ENCODE measurements at regions not wholly inside any gene's neighbourhood (a gene's known extent, or its start where the extent isn't known, plus 50 kb on each side); places are given as distances from the start of the nearest gene placed in this dataset.

GRCh38 chr15:69629631-69630161, 177.1 kb downstream of the RPLP1 start:
- no peak for ATAC-seq

DNA sequence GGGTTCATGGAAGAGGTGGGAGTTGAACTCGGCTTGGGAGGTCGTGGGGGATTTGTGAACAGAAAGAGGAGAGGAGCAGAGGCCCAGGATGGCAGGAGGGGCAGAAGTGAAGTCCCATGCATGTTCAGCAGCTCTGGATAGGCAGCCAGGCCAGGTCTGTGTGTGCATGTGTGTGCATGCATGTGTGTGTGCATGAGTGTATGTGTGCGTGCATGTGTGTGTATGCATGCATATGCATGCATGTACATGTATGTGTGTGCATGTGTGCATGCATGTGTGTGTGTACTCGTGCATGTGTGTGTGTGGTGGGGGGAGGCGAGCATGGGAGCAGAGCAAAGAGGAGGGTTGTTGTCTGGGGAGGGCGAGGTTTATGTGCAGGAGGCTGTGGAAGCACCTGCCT, 178.4 kb downstream of the RPLP1 start:
- intact Hi-C loops (cut with DNase I): no loop called here
- no peak for ATAC-seq

More at GRCh38 chr15:69629631-69630161, 177.1 kb downstream of the RPLP1 start:
- DNase-seq (ENCODE audit: missing footprints): no peak
- intact Hi-C loops (cut with DNase I): no loop called here

DNA sequence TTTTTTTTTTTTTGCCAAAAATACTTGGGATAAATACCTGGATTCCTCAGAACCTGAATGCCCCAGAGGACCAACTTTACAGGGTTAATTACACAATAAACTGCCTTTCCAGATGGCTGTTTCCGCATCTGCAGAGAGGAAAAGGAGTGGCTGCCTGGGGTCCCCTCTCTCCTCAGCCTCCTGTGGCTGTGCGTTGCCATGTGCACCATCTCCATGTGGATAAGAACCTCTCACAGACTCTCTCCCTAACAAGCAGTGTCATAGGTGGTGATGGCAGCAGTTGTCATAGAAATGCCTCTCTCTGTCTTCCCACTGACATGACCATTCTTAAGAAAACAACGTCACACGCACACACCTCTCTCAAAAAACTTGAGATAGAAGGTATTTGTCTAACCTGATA, 179.4 kb downstream of the RPLP1 start:
- ATAC-seq (no peak), DNase-seq (ENCODE audit: missing footprints) (no peak)
- intact Hi-C loops (cut with DNase I): no loop called here

More for the DNA sequence above, 178.4 kb downstream of the RPLP1 start:
- no peak for DNase-seq (ENCODE audit: missing footprints)

DNA sequence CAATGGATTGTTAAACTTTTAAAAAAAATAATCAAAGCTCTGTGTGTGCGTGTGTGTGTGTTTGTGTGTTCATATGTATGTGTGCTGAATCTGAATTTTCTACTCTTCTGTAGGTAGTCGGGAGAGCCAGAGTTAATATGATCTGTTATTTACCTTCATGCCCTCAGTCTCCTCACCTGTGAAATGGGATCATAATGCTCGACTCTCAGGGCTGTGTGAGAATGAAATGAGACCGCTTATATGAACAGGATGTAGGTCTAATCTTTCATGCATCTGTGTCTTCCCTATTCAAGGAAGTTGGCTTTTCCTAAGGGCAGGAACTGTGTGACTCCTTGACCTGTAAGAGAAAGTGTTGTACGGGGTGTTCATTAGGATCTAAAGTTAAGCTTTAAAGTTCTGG, 182.2 kb downstream of the RPLP1 start:
- DNase-seq (ENCODE audit: missing footprints) (no peak), ATAC-seq (no peak)
- intact Hi-C loops (cut with DNase I): no loop called here

DNA sequence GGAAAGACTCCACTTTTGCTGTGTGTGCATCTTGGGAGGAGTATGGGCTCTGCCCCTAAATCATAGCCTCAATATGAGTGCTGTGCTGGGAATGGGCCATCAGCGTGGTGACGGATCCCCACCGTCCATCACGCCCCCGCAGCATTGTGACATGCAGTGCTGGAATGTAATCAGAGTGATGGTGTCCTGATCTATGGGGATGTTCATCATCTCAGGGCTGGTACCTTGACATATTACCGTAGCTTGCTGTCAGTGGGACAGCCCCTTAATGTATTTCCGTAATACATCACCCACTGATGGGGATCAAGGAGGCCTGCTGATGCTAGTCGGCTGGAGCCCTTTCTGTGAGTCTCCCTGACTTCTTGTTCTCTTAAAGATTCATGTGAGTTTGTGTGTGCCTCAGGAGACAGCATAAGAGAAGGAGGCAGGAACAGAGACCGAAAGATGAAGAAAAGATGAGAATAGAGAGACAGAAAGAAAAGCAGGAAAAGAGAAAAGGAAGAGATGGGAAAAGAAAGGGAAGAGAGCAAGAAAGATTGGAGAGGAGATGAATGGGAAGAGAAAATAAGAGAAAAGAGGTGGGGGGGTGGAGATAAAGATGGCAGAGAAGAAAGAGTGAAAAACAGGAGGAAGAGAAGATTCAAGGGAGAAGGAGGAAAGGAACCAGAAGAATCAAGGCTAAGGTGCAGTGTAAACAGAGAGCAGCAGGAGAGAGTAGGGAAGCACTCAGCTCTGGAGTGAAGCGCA, 183.7 kb downstream of the RPLP1 start:
- ATAC-seq (no peak), DNase-seq (ENCODE audit: missing footprints) (no peak)
- intact Hi-C loops (cut with DNase I): no loop called here

- intact Hi-C loops (cut with DNase I): no loop called here
- no peak for DNase-seq (ENCODE audit: missing footprints)
Observed at GRCh38 chr15:69637818-69638217, 185.2 kb downstream of the RPLP1 start.

DNA sequence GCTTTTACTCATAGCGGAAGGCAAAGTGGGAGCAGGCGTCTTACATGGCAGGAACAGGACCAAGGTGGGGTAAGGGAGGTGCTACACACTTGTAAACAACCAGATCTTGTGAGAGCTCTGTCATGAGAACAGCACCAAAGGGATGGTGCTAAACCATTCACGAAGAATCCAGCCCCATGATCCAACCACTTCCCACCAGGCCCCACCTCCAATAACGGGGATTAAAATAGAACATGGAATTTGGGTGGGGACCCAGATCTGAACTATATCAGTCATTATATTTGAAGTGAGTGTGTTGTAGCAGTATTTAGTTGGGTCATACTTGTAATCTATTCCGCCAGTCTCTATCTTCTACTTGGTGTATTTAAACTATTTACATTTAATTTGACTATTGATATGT, 190.9 kb downstream of the RPLP1 start:
- ATAC-seq (no peak), DNase-seq (ENCODE audit: missing footprints) (no peak)
- intact Hi-C loops (cut with DNase I): no loop called here

More at GRCh38 chr15:69637818-69638217, 185.2 kb downstream of the RPLP1 start:
- no peak for ATAC-seq

DNA sequence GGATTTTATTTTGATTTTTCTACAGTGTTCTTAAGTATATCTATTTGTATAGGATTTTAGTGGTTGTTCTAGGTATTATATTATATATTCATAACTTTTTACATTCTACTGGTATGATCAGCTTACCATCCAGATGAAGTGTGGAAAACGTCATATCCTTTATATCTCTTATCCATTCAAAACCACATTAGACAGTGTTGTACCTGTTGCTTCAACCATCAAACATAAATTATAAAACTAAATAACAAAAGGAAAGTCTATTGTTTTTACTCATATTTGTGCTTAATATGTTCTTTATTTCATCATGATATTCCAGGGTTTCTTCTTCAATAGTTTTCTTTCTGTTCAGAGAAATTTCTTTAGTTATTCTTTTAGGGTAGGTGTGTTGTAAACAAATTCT, 191.4 kb downstream of the RPLP1 start:
- DNase-seq (ENCODE audit: missing footprints) (no peak), ATAC-seq (no peak)
- intact Hi-C loops (cut with DNase I): no loop called here

DNA sequence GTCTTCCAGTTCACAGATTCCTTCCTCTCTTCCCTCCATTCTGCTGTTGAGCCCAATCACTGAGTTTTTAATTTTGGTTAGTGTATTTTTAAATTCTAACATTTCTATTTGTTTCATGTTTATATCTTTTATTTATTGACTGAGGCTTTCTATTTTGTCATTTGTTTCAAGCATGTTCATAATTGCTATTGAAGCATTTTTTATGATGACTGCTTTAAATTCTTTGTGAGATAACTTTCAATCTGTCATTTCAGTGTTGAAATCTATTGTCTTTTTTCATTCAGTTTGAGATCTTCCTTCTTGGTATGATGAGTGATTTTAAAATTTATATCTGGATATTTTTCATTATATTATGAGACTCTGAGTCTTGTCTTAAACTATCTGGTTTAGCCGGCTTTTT, 192.3 kb downstream of the RPLP1 start:
- intact Hi-C loops (cut with DNase I): no loop called here
- ATAC-seq (no peak), DNase-seq (ENCODE audit: missing footprints) (no peak)

DNA sequence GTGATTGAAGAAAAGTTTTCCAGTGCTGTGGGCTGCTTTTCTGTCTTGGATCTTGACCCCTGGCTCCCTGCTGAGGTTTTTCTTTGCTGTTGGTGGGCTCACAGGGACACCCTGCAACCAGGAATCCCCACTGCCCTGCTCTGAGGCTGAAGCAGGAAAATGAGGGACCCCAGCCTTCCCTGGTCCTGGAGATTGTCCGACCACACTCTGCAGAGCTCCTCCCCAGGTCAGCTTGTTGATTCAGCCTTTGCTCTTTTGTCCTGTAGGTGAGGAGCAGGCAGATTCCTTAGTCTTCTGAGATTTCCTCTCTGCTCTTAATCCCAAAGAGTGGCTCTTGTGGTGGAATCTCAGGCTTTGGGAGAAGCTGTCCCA, 194.5 kb downstream of the RPLP1 start:
- intact Hi-C loops (cut with DNase I): no loop called here
- DNase-seq (ENCODE audit: missing footprints) (no peak), ATAC-seq (no peak)

- no peak for ATAC-seq
- no peak for DNase-seq (ENCODE audit: missing footprints)
- intact Hi-C loops (cut with DNase I): no loop called here
Observed at GRCh38 chr15:69648212-69648611, 195.6 kb downstream of the RPLP1 start.

- DNase-seq (ENCODE audit: missing footprints): no peak
- ATAC-seq: no peak
- intact Hi-C loops (cut with DNase I): no loop called here
Observed at GRCh38 chr15:69648775-69649735, 196.4 kb downstream of the RPLP1 start.

DNA sequence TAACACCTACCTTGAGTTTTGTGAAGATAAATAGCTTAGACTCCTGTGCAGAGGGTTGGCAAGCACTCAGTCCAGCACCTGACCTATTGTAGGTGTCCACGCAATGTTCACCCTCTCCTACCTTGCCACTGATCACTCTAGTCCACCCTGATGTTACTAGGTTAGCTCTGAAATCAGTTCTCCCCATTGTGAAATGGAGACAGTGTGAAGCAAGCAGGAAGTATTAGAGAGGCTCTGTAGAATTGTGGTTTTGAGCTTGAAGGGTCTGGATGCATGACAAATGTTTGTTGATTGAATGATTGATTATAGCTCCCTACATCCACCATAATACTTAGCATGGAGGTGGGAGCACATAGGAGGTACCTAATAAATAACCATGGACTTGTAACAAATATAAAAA, 199.7 kb downstream of the RPLP1 start:
- no peak for ATAC-seq
- intact Hi-C loops (cut with DNase I): no loop called here

DNA sequence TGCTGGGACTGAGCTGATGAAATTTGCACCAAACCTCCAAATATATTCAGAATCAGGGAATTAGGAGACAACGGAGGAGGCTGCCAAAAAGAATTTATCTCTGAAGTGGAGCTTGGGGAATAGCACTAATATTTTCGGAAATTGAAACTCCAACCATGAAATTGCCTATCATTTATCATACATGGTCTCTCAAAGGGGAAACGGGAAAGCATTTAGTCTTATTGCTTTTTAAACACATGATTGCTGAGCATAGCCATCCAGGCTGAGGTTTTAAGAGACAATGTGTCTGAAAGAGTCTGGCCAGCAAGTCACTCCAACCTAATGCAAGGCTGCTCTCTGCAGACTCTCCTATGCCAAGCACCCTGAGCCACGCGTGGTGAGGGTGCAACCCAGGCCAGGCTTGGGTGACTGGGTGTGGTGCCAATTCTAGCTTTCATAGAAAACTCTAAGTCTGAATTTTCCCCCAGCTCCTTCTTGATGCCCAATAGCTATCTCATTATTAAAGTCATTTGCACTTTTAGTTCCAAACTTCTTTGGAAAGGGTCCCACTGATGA, 200.2 kb downstream of the RPLP1 start:
- ATAC-seq: no peak
- intact Hi-C loops (cut with DNase I): no loop called here
- DNase-seq (ENCODE audit: missing footprints): no peak

More for the DNA sequence above, 199.7 kb downstream of the RPLP1 start:
- DNase-seq (ENCODE audit: missing footprints): no peak

DNA sequence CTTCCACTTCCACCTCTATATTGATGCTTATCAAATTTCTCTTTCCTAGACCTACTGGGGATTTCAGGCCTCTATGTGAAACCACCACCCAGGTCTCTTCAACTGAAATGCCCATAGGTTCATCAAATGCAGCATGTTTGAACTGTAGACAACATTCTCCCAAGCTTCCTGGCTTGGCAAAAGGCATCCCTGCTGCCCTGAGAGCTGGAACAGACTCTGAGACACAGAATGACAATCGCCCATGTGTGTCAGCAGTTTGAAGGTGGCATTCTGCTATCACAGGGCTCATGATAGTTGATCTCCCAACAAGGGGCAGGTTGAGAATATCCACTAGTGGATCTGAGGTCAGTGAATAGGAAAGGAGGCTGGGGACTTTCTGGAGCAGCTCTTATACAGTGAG, 200.7 kb downstream of the RPLP1 start:
- intact Hi-C loops (cut with DNase I): no loop called here
- ATAC-seq (no peak), DNase-seq (ENCODE audit: missing footprints) (no peak)

- no peak for DNase-seq (ENCODE audit: missing footprints)
- ATAC-seq: no peak
- intact Hi-C loops (cut with DNase I): no loop called here
Observed at GRCh38 chr15:69653846-69654245, 201.2 kb downstream of the RPLP1 start.

DNA sequence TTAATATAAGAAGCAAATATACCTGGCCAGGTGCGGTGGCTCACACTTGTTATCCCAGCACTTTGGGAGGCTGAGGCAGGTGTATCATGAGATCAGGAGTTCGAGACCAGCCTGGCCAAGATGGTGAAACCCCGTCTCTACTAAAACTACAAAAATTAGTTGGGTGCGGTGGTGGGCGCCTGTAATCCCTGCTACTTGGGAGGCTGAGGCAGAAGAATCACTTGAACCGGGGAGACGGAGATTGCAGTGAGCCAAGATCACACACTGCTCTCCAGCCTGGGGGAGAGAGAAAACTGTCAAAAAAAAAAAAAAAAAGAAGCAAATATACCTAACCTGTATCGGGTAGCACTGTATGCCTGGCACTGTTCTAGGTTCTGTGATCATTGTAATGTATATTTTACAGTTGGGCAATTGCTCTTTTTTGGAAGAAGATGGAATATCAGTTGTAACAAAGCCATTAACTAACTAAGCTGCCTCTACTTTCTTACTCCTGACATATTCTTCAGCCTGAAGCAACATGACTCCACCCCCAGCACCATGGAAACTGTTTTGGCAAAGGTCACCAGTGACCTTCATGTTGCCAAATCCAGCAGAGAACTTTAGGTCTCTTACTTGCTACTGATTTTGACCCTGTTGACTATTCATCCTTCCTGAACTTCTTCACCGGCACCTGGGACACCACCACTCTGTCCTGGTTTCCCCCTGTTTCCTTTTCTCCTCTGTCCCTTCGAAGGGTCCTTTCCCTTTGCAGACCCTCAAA, 203.8 kb downstream of the RPLP1 start:
- intact Hi-C loops (cut with DNase I): no loop called here
- ATAC-seq (no peak), DNase-seq (ENCODE audit: missing footprints) (no peak)

DNA sequence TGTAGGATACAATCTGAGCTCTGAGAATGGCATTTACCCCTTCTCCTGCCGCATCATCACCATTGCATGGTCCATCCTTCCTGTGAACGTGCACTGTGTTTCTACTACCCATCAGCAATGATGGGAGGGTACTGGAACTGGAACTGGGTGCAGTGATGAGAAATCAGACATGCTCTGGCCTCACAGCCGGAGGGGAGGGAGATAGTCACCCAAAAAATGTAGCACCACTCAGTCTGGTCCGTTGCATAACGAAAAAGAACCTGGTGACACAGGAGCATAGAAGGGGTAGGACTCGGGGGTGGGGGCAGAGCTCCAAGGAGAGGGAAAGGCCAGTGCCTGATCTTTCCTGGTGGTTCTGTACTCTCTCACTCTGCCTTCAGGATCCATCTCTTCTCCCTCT, 205.0 kb downstream of the RPLP1 start:
- DNase-seq (ENCODE audit: missing footprints) (no peak), ATAC-seq (no peak)
- intact Hi-C loops (cut with DNase I): no loop called here

- ATAC-seq: no peak
- no peak for DNase-seq (ENCODE audit: missing footprints)
- intact Hi-C loops (cut with DNase I): no loop called here
Observed at GRCh38 chr15:69658411-69658945, 205.9 kb downstream of the RPLP1 start.

All from Right ventricle myocardium inferior (tissue), 1 donor.